HEK293 (cell line): ENCODE measurements at regions not wholly inside any gene's neighbourhood (a gene's known extent, or its start where the extent isn't known, plus 50 kb on each side); places are given as distances from the start of the nearest gene placed in this dataset.

Experiments used
- CTCF ChIA-PET: fragments of 350-600 bp; formaldehyde crosslinking; extraction: SDS; loops from one replicate; lab custom pipeline; 2021; ENCODE audit warnings: antibody characterized with exemption; lab: Yijun Ruan, JAX
- POLR2A ChIA-PET: fragments of 300-600 bp; formaldehyde crosslinking; extraction: SDS; loops from one replicate; lab custom pipeline; 2020; ENCODE audit warnings: antibody characterized with exemption, inconsistent platforms; lab: Yijun Ruan, JAX
- H3K27ac ChIP-seq: fragments of 200-500 bp; sonication (Bioruptor generic); 2 replicates; pipeline ENCODE4 v1.5.1; 2014; ENCODE audit warnings: low read depth, low read length, control low read depth, inconsistent platforms; ENCODE audit errors: extremely low read depth
- H3K36me3 ChIP-seq, 2 experiments: fragments of 200-500 bp in 1 of 2; sonication (Bioruptor generic) in 1 of 2; 1 replicate in 1 of 2; 2 replicates in 1 of 2; pipeline ENCODE4 v1.5.1; 2014 to 2017; ENCODE audit warnings: inconsistent platforms in 2 of 2, low read length in 2 of 2; ENCODE audit not compliant: control insufficient read depth in 2 of 2, insufficient read depth in 1 of 2
- H3K4me1 ChIP-seq: fragments of 200-500 bp; sonication (Bioruptor generic); 2 replicates; pipeline ENCODE4 v1.5.1; 2014; ENCODE audit warnings: mild to moderate bottlenecking, low read length, inconsistent platforms; ENCODE audit not compliant: control insufficient read depth, insufficient read depth
- H3K4me3 ChIP-seq: 2 replicates; pipeline ENCODE4 v1.5.1; 2011; ENCODE audit warnings: low read depth, mild to moderate bottlenecking, control low read depth, low read length, moderate library complexity
- H3K9me3 ChIP-seq: fragments of 200-500 bp; sonication (Bioruptor generic); 2 replicates; pipeline ENCODE4 v1.5.1; 2014; ENCODE audit warnings: low read depth, low read length, inconsistent platforms; ENCODE audit not compliant: control insufficient read depth, insufficient read depth
- EGR2 ChIP-seq: fragments of 450-650 bp; formaldehyde crosslinking; IDR thresholded peaks from 2 replicates; pipeline ENCODE4 v1.5.1; 2016; ENCODE audit warnings: low read depth, missing biosample characterization, missing genetic modification characterization
- HOXC10 ChIP-seq: sonication (generic); formaldehyde crosslinking; IDR thresholded peaks from 2 replicates; pipeline ENCODE4 v1.8.1; 2023; ENCODE audit warnings: mild to moderate bottlenecking, missing genetic modification reagents
- KLF9 ChIP-seq: fragments of 450-650 bp; formaldehyde crosslinking; IDR thresholded peaks from 2 replicates; pipeline ENCODE4 v1.5.1; 2016; ENCODE audit warnings: missing biosample characterization, missing genetic modification characterization, low read depth
- MYNN ChIP-seq: fragments of 450-650 bp; formaldehyde crosslinking; IDR thresholded peaks from 2 replicates; pipeline ENCODE4 v1.5.1; 2016; ENCODE audit warnings: missing biosample characterization, missing genetic modification characterization, borderline replicate concordance
- SCRT2 ChIP-seq: fragments of 450-650 bp; formaldehyde crosslinking; IDR thresholded peaks from 2 replicates; pipeline ENCODE4 v1.5.1; 2016; ENCODE audit warnings: missing biosample characterization, missing genetic modification characterization
- ZBTB11 ChIP-seq: fragments of 450-650 bp; formaldehyde crosslinking; conservative IDR thresholded peaks from 2 replicates; pipeline ENCODE4 v1.5.1; 2016; ENCODE audit warnings: low read depth, missing biosample characterization, missing genetic modification characterization
- ZBTB7A ChIP-seq: fragments of 450-650 bp; formaldehyde crosslinking; IDR thresholded peaks from 2 replicates; pipeline ENCODE4 v1.5.1; 2016; ENCODE audit warnings: low read depth, missing biosample characterization, missing genetic modification characterization
- ZNF221 ChIP-seq: fragments of 450-650 bp; formaldehyde crosslinking; IDR thresholded peaks from 2 replicates; pipeline ENCODE4 v1.5.1; 2017; ENCODE audit warnings: missing biosample characterization, missing genetic modification characterization, borderline replicate concordance
- ZNF302 ChIP-seq: fragments of 450-650 bp; formaldehyde crosslinking; IDR thresholded peaks from 2 replicates; pipeline ENCODE4 v1.5.1; 2016; ENCODE audit warnings: missing biosample characterization, missing genetic modification characterization, low read depth
- ZNF324 ChIP-seq: fragments of 450-650 bp; formaldehyde crosslinking; IDR thresholded peaks from 2 replicates; pipeline ENCODE4 v1.5.1; 2016; ENCODE audit warnings: missing biosample characterization, missing genetic modification characterization
- ZNF521 ChIP-seq: fragments of 450-650 bp; formaldehyde crosslinking; IDR thresholded peaks from 2 replicates; pipeline ENCODE4 v1.5.1; 2017; ENCODE audit warnings: missing biosample characterization, mild to moderate bottlenecking, missing genetic modification characterization
- ZNF610 ChIP-seq: fragments of 450-650 bp; formaldehyde crosslinking; IDR thresholded peaks from 2 replicates; pipeline ENCODE4 v1.5.1; 2016; ENCODE audit warnings: missing biosample characterization, missing genetic modification characterization, borderline replicate concordance
- ZNF670 ChIP-seq: fragments of 450-650 bp; formaldehyde crosslinking; IDR thresholded peaks from 2 replicates; pipeline ENCODE4 v1.5.1; 2016; ENCODE audit warnings: missing biosample characterization, missing genetic modification characterization, low read depth
- ZNF701 ChIP-seq: fragments of 450-650 bp; formaldehyde crosslinking; IDR thresholded peaks from 2 replicates; pipeline ENCODE4 v1.5.1; 2016; ENCODE audit warnings: missing biosample characterization, missing genetic modification characterization
- ZSCAN16 ChIP-seq: fragments of 450-650 bp; formaldehyde crosslinking; IDR thresholded peaks from 2 replicates; pipeline ENCODE4 v1.5.1; 2016; ENCODE audit warnings: missing biosample characterization, missing genetic modification characterization
- ZSCAN30 ChIP-seq: fragments of 450-650 bp; IDR thresholded peaks from 2 replicates; pipeline ENCODE4 v1.5.1; 2018; ENCODE audit warnings: missing biosample characterization, mild to moderate bottlenecking, missing genetic modification characterization, moderate library complexity
- ZXDB ChIP-seq: fragments of 450-650 bp; formaldehyde crosslinking; IDR thresholded peaks from 2 replicates; pipeline ENCODE4 v1.5.1; 2016; ENCODE audit warnings: missing biosample characterization, missing genetic modification characterization
- TF ChIP-seq, protein P1 (sequence below): fragments of 450-650 bp; formaldehyde crosslinking; IDR thresholded peaks from 2 replicates; pipeline ENCODE4 v1.5.1; 2016; ENCODE audit warnings: missing biosample characterization, missing genetic modification characterization
- TF ChIP-seq, protein P2 (sequence below): fragments of 450-650 bp; formaldehyde crosslinking; IDR thresholded peaks from 2 replicates; pipeline ENCODE4 v1.5.1; 2016; ENCODE audit warnings: missing biosample characterization, missing genetic modification characterization

DNA sequence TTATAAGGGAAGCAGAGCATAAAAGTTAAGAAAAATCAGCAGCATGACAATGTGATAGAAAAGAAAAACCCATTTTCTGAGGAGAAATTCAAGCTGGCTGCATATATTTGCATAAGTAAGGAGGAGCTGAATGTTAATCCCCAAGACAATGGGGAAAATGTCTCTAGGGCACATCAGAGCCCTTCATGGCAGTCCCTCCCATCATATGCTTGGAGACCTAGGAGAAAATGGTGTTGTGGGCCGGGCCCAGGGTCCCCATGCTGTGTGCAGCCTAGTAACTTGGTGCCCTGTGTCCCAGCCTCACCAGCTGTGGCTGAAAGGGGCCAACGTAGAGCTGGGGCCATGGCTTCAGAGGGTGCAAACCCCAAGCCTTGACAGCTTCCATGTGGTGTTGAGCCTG is 100.6 kb upstream of the PLPPR4 start (continued):
- TF ChIP-seq ZNF701 (tag by site-specific recombination) (no peak), ZNF521 (tag by site-specific recombination) (no peak), ZBTB11 (tag by site-specific recombination) (no peak), MYNN (tag by site-specific recombination) (no peak)
- TF ChIP-seq, protein P1, sequence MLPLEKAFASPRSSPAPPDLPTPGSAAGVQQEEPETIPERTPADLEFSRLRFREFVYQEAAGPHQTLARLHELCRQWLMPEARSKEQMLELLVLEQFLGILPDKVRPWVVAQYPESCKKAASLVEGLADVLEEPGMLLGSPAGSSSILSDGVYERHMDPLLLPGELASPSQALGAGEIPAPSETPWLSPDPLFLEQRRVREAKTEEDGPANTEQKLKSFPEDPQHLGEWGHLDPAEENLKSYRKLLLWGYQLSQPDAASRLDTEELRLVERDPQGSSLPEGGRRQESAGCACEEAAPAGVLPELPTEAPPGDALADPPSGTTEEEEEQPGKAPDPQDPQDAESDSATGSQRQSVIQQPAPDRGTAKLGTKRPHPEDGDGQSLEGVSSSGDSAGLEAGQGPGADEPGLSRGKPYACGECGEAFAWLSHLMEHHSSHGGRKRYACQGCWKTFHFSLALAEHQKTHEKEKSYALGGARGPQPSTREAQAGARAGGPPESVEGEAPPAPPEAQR (tag by site-specific recombination) = no peak

GRCh38 chr1:99170516-99170915 is 93.8 kb upstream of the PLPPR4 start:
- Histone ChIP-seq H3K36me3 (no peaks in the 10 kb centered on the region), H3K4me1 (no peaks in the 10 kb centered on the region), H3K27ac (no peak overlapping the region), H3K9me3 (no peaks in the 10 kb centered on the region), H3K4me3 (no peak overlapping the region)
- ChIA-PET CTCF (interaction anchor here (1.0 kb wide), 1 partner anchor 10 kb away, joined by 3 read pairs; no protein-coding TSS in a partner anchor), POLR2A (no interaction called here)
- TF ChIP-seq ZNF221 (tag by site-specific recombination) = no peak
- TF ChIP-seq EGR2 = no peak
- no peak for TF ChIP-seq ZBTB7A
- no peak for TF ChIP-seq ZSCAN30 (tag by site-specific recombination)
- no peak for TF ChIP-seq HOXC10
- no peak for TF ChIP-seq ZNF610 (tag by site-specific recombination)

GRCh38 chr1:99171184-99171813 is 93.0 kb upstream of the PLPPR4 start:
- H3K4me3 ChIP-seq = no peak overlapping the region
- H3K4me1 ChIP-seq = no peaks in the 10 kb centered on the region
- CTCF ChIA-PET = interaction anchor here (1.0 kb wide), 1 partner anchor 9 kb away, joined by 3 read pairs; no protein-coding TSS in a partner anchor
- POLR2A ChIA-PET = no interaction called here
- H3K27ac ChIP-seq = no peak overlapping the region
- no peaks in the 10 kb centered on the region for H3K36me3 ChIP-seq
- no peak for TF ChIP-seq ZNF302 (tag by site-specific recombination)
- TF ChIP-seq, all 188 proteins: peak for 0
- H3K9me3 ChIP-seq = no peaks in the 10 kb centered on the region

GRCh38 chr1:99173282-99173681 is 91.0 kb upstream of the PLPPR4 start:
- POLR2A ChIA-PET = no interaction called here
- Histone ChIP-seq H3K4me3 (no peak overlapping the region), H3K4me1 (no peaks in the 10 kb centered on the region), H3K36me3 (no peaks in the 10 kb centered on the region), H3K9me3 (no peaks in the 10 kb centered on the region), H3K27ac (no peak overlapping the region)
- CTCF ChIA-PET = no interaction called here
- TF ChIP-seq ZNF670 (tag by site-specific recombination) (no peak), KLF9 (tag by site-specific recombination) (no peak), SCRT2 (tag by site-specific recombination) (no peak), HOXC10 (no peak), ZXDB (tag by site-specific recombination) (no peak), ZNF324 (tag by site-specific recombination) (no peak), ZSCAN16 (tag by site-specific recombination) (no peak)
- TF ChIP-seq, protein P2, sequence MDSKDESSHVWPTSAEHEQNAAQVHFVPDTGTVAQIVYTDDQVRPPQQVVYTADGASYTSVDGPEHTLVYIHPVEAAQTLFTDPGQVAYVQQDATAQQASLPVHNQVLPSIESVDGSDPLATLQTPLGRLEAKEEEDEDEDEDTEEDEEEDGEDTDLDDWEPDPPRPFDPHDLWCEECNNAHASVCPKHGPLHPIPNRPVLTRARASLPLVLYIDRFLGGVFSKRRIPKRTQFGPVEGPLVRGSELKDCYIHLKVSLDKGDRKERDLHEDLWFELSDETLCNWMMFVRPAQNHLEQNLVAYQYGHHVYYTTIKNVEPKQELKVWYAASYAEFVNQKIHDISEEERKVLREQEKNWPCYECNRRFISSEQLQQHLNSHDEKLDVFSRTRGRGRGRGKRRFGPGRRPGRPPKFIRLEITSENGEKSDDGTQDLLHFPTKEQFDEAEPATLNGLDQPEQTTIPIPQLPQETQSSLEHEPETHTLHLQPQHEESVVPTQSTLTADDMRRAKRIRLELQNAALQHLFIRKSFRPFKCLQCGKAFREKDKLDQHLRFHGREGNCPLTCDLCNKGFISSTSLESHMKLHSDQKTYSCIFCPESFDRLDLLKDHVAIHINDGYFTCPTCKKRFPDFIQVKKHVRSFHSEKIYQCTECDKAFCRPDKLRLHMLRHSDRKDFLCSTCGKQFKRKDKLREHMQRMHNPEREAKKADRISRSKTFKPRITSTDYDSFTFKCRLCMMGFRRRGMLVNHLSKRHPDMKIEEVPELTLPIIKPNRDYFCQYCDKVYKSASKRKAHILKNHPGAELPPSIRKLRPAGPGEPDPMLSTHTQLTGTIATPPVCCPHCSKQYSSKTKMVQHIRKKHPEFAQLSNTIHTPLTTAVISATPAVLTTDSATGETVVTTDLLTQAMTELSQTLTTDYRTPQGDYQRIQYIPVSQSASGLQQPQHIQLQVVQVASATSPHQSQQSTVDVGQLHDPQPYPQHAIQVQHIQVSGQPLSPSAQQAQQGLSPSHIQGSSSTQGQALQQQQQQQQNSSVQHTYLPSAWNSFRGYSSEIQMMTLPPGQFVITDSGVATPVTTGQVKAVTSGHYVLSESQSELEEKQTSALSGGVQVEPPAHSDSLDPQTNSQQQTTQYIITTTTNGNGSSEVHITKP = no peak
